GM19035 (cell line): ENCODE measurements at regions not wholly inside any gene's neighbourhood (a gene's known extent, or its start where the extent isn't known, plus 50 kb on each side); places are given as distances from the start of the nearest gene placed in this dataset.
"Not testable (repeated sequence)": the region's sequence is repeated elsewhere in the genome, so short reads cannot be mapped to it uniquely, and the experiment has no call there.

Experiments
- ATAC-seq: cut with Tn5 transposase; IDR thresholded peaks from one replicate; pipeline ENCODE4 v1.9.1; 2021; ENCODE audit not compliant: unreplicated experiment

- ATAC-seq = no peak
Observed at GRCh38 chr15:20348291-20348899, 193.2 kb downstream of the GOLGA6L6 start.

GRCh38 chr15:20346082-20346805, 195.4 kb downstream of the GOLGA6L6 start:
- no peak for ATAC-seq

- ATAC-seq = no peak
Observed at GRCh38 chr15:20345401-20345958, 196.1 kb downstream of the GOLGA6L6 start.

GRCh38 chr15:20344601-20345400, 196.8 kb downstream of the GOLGA6L6 start:
- no peak for ATAC-seq

- not testable (repeated sequence) for ATAC-seq
Observed at GRCh38 chr15:20343395-20344211, 198.0 kb downstream of the GOLGA6L6 start.

GRCh38 chr15:20342601-20343394, 198.8 kb downstream of the GOLGA6L6 start:
- not testable (repeated sequence) for ATAC-seq

GRCh38 chr15:20341901-20342600, 199.5 kb downstream of the GOLGA6L6 start:
- no peak for ATAC-seq

- ATAC-seq = no peak
Observed at GRCh38 chr15:20340931-20341661, 200.5 kb downstream of the GOLGA6L6 start.

- no peak for ATAC-seq
Observed at GRCh38 chr15:20340331-20340811, 201.2 kb downstream of the GOLGA6L6 start.

- not testable (repeated sequence) for ATAC-seq
Observed at GRCh38 chr15:20339086-20339791, 202.4 kb downstream of the GOLGA6L6 start.

GRCh38 chr15:20338671-20339070, 202.9 kb downstream of the GOLGA6L6 start:
- not testable (repeated sequence) for ATAC-seq

GRCh38 chr15:20337238-20337637, 204.4 kb downstream of the GOLGA6L6 start:
- not testable (repeated sequence) for ATAC-seq

GRCh38 chr15:20334451-20334850, 207.1 kb downstream of the GOLGA6L6 start:
- not testable (repeated sequence) for ATAC-seq

- not testable (repeated sequence) for ATAC-seq
Observed at GRCh38 chr15:20325751-20326150, 215.8 kb downstream of the GOLGA6L6 start.

GRCh38 chr15:20317132-20317531, 224.5 kb downstream of the GOLGA6L6 start:
- not testable (repeated sequence) for ATAC-seq

- not testable (repeated sequence) for ATAC-seq
Observed at GRCh38 chr15:20311014-20311680, 230.5 kb downstream of the GOLGA6L6 start.

GRCh38 chr15:20310603-20311002, 231.0 kb downstream of the GOLGA6L6 start:
- no peak for ATAC-seq
